Non-pigmented ciliary epithelial cell (primary cell): ENCODE measurements at regions not wholly inside any gene's neighbourhood (a gene's known extent, or its start where the extent isn't known, plus 50 kb on each side); places are given as distances from the start of the nearest gene placed in this dataset.
A peak's percentile ranks its signal among the peaks of the same experiment; 100 is the strongest.

Experiments
- DNase-seq: peaks from one replicate; pipeline ENCODE4 v3.0.0-alpha.2; 2010; ENCODE audit warnings: low read depth

- no peak for DNase-seq
Observed at GRCh38 chr20:11581271-11581670, 336.4 kb upstream of the BTBD3 start.

- DNase-seq: no peak
Observed at GRCh38 chr20:11582060-11582459, 335.6 kb upstream of the BTBD3 start.

GRCh38 chr20:11585752-11586352 is 331.8 kb upstream of the BTBD3 start:
- no peak for DNase-seq

- DNase-seq: no peak
Observed at GRCh38 chr20:11588875-11589274, 328.8 kb upstream of the BTBD3 start.

GRCh38 chr20:11591965-11592364 is 325.7 kb upstream of the BTBD3 start:
- DNase-seq: no peak

GRCh38 chr20:11604339-11604738 is 313.4 kb upstream of the BTBD3 start:
- no peak for DNase-seq

GRCh38 chr20:11607047-11607446 is 310.6 kb upstream of the BTBD3 start:
- DNase-seq: no peak

DNA sequence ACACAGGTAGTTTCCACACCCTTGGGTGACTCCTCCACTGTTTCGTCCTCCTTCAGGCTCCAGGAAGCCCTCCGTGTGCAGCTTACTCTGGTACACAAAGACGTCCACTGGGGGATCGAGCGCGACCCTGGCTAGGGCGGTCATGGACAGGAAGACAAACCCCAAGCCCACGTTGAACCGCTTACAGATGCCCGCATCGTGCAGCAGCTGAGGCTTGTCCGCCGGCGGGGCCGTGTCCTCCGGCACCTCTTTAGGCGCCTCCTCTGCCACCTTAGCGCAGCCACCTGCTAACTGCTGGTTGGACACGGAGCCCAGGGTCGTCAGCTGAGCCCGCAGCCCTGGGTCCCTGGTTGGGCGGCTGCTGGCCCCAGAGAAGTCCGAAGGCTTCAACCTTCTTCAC is 309.0 kb upstream of the BTBD3 start:
- DNase-seq: no peak

DNA sequence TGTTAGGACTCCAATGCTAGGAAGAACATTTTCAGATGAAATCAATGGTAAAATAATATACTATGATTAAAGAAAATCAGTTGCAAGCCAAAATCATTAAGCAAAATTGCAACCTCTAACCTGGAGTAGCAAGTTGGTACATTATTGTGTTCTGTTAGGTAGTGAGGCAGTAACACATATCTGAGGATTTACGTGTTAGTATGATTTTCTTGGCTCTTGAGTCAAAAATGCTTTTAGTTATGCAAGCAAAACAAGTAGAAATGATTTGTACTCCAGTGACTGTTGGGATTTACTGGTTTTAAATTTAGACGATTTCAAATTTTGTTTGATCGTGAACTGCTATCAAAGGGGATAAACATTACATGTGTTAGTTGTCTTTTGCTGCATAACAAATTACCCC is 293.0 kb upstream of the BTBD3 start:
- DNase-seq: no peak

DNA sequence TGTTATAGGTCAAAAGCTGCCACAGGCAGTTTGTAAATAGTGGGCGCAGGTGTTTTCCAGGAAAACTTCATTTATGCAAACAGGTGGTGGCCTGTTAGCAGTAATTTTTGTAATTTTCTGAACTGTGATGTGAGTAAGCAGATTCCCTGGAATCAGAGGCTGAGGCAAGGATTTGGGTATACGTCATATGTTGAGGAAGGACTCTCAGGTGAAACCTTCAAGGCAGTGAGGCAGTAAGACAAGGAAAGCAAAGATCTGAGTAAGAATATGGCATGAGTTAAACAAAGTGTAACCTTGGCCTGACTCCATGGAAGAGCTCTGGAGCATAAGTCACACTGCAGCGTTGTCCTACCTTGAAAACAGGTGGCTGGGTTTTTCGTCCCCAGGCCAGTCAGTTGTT is 291.1 kb upstream of the BTBD3 start:
- DNase-seq: no peak

DNA sequence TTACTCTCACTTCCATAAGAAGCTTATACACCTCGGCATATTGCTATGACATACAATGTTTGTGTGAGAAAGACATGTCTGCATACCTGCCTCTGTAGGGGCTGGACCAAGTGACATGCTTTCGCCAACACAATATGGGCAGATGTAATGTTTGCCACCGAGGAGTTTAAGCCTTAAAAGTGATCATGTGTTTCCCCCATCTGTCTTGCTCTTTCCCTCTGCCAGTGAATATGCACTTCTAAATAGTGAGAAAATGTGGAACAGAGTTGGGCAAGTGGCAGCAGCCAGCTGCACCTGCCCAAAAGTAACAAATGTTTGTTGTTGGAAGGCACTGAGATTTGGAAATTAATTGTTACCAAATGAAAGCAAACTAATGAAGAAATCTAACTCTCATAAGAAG is 274.8 kb upstream of the BTBD3 start:
- no peak for DNase-seq

DNA sequence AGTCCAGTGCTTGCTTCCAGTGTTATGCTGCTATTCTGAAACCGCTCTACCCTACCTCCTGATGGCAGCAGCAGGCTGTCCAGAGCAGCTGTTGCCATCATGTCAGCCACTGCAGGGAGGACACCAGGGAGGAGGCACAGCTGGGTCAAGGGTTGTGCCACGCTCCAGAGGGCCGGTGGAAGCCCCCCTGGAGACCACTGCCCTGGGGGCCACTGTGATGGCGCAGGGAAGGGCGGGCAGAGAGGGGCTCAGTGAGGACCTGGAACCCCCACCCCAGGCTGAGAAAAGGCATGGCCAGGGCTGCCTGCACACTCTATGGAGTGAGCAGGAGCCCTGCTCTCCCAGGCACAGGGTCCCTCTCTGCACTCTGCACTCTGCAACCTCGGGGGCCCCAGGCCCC is 271.3 kb upstream of the BTBD3 start:
- DNase-seq: no peak

DNA sequence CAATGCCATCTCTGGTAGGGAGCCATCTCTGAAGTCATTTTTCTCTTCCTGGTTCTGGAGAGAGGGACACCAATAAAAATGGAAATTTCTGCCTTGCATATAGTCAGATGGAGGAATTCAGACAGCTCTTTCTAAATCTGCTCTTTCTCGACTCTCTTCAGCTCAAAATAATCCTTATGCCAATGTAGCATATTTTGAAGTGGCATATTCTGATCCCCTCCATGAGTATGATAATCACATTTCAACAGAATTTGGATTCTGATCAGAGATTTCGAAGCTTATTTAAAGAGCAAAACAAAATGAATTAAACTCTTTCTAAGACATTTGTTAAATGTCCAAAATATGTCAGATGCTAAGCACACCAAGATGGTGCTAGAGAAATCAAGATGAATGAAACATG is 267.1 kb upstream of the BTBD3 start:
- no peak for DNase-seq

GRCh38 chr20:11651138-11651537 is 266.6 kb upstream of the BTBD3 start:
- no peak for DNase-seq

GRCh38 chr20:11651647-11652046 is 266.0 kb upstream of the BTBD3 start:
- no peak for DNase-seq

DNA sequence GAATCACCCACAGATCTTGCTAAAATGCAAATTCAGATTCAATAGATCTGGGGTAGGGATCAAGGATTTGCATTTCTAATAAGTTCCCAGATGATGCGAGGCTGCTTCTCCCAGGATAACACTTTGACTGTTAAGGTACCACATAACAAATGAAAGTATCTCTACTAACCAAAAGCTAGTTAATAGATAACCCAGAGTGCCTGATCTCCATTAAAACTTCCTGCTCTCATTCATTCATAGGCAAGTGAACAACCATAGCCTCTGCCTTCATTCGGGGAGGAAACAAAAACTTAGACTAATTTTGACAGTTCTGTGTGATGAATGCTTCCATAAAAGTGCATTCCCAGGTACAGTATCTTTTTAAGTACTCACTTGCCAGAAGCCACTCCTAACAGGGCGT is 265.6 kb upstream of the BTBD3 start:
- DNase-seq: no peak

DNA sequence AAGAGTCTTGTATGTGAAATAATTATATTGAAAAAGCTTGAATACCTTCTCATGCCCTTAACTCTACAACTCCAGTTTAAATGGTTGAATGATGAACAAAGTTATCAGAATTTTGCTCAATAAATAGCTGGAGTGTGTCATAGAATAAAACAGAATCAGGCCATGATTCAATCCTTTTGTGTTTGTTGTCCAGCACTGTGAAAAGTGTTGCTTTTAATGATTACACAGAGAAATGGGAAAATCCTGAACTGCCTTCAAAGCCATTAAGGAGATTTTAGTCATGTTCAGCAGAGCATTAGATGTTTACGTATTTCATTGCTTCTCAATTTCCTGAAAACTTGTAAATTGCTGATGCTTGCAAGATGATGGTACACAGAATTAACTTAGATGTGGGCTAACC is 262.9 kb upstream of the BTBD3 start:
- DNase-seq: no peak

DNA sequence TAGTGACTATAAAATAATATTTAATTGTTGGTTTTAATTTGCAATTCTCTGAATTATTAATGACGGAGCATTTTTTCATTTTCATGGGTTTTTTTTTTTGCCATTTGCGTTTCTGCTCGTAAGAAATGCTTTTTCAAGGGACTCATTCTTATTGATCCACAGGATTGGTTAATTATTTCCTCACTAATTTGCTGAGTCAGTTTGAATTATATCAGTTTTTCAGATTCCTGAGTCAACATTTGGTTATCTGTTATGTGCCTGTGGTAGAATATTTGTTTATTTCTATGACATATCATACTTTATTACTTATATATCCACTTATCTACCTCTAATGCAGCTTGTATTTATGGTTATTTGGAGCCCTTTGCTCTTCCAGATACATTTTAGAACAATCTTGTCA is 257.0 kb upstream of the BTBD3 start:
- no peak for DNase-seq

DNA sequence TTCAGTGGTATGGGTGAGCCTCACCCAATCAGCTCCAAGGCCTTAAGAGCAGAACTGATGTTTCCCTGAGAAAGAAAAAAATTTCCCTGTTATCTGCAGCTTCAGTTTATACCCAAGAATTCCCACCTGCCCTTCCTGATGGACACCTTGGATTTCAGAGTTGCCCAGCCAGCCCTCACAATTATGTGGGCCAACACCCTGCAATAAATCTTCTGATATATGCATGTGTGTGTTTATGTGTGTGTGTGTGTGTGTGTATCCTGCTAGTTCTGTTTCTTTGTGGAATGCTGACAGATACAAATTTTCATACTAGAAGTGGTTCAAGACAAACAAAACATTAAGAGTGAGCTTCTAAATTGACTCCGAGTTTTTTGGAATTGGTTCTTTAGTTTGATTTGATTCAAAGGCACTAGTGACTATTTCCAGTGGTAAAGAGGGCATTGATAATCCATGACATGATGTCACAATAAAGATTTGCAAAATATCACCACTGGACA is 246.6 kb upstream of the BTBD3 start:
- no peak for DNase-seq

GRCh38 chr20:11672959-11673358 is 244.7 kb upstream of the BTBD3 start:
- DNase-seq: no peak

DNA sequence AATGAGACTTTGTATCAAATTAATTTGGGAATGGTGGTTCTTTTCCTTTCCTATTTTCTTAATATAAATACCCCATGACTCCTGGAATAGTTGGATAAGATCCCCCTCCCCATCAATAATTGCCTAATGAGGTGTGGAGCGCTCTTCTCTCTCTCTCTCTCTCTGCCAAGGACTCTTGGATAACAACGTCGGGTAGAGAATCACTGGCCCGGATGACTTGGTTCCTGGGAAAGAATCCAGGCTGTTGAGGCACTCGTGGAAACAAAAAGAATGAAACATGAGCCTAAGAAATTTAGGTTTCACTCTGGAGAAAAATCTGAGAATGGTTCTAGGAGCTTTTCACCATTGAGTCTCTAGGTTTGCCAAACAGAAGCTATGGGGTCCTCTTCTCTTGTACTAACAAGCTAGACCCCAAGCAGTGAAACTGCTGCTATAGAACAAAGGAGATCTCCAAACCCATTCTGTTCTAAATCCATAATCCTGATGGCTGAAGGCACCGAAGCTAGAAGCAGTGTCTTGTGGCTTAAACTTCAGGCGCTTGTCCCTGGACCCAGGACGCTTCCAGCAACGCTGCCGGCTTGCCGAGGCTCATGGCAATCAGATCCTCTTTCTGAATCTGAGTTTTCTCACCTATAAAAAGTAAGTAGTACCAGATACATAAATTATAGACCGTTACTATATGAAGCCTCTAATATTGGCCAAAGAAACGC is 241.6 kb upstream of the BTBD3 start:
- DNase-seq: no peak

GRCh38 chr20:11676630-11677287 is 240.9 kb upstream of the BTBD3 start:
- peak; percentile 9 for DNase-seq

- DNase-seq: no peak
Observed at GRCh38 chr20:11677428-11677827, 240.3 kb upstream of the BTBD3 start.

DNA sequence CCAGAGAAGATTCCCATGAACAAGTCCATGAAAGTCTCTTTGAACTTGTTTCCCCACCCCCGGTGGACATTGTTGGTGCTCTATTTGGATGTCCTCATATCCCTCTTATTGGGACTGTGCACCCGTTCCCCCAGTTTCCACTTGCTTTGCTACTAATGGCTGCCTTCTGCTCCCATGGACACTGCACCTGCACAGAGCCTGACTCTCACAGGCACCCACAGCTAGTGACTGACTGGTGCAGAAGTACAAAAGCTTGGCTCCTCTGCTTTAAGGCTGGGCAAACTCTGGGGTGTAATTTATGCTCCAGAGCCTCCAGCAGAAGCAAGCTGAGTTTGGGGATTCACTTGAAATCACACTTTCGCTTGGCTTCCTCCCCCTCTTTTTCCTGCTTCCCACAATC is 239.9 kb upstream of the BTBD3 start:
- no peak for DNase-seq
